ENCODE measurements at regions not wholly inside any gene's neighbourhood (a gene's known extent, or its start where the extent isn't known, plus 50 kb on each side); places are given as distances from the start of the nearest gene placed in this dataset.

DNA sequence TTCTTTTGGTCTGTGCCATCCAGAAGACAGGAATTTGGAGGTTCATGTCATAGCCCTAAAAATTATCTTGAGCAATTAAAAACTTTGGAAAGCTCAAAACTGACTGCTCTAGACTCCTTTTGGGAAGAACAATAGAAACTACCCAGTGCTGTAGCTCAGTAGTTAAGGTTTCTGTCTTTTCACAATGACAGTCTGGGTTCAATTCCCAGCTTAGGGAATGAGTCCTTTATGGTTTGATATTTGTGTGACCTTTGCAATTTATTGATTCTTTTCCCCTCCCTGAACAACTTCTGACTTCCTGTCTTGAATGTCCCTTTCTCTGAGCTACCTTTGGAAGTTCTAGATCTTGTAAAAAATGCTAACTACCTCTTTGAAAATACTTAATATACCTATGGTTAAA lies 603.3 kb upstream of the IGFBP3 start:
- TF ChIP-seq, protein P1, sequence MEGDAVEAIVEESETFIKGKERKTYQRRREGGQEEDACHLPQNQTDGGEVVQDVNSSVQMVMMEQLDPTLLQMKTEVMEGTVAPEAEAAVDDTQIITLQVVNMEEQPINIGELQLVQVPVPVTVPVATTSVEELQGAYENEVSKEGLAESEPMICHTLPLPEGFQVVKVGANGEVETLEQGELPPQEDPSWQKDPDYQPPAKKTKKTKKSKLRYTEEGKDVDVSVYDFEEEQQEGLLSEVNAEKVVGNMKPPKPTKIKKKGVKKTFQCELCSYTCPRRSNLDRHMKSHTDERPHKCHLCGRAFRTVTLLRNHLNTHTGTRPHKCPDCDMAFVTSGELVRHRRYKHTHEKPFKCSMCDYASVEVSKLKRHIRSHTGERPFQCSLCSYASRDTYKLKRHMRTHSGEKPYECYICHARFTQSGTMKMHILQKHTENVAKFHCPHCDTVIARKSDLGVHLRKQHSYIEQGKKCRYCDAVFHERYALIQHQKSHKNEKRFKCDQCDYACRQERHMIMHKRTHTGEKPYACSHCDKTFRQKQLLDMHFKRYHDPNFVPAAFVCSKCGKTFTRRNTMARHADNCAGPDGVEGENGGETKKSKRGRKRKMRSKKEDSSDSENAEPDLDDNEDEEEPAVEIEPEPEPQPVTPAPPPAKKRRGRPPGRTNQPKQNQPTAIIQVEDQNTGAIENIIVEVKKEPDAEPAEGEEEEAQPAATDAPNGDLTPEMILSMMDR (IDR thresholded peaks at IDR 0.05) = no peak
- no peak for TF ChIP-seq POLR2A (IDR thresholded peaks at IDR 0.05)
